ENCODE measurements at regions not wholly inside any gene's neighbourhood (a gene's known extent, or its start where the extent isn't known, plus 50 kb on each side); places are given as distances from the start of the nearest gene placed in this dataset.

GRCh38 chr16:82454566-82454965 lies 172.2 kb upstream of the CDH13 start:
- Histone ChIP-seq H3K27me3 (replicated peaks in 1 of 4; ENCODE audit: control insufficient read depth in 3 of 4, extremely low read depth in 1 of 4, insufficient read depth in 3 of 4, low read length in 3 of 4) (peaks cover 0 to 3% (median 0%) of the 10 kb centered on the region in 4 experiments; a peak in 2 of 7 replicates), H3K23me2 (ENCODE audit: low read depth, low read length) (no peaks in the 10 kb centered on the region), H2BK5ac (ENCODE audit: low read depth, low read length) (no peak overlapping the region), H4K20me1 (replicated peaks in 1 of 2; ENCODE audit: control insufficient read depth in 1 of 2, insufficient read depth in 2 of 2, low read length in 2 of 2) (no peaks in the 10 kb centered on the region), H3K4me2 (ENCODE audit: insufficient read depth in 1 of 2, low read depth in 2 of 2, low read length in 2 of 2) (no peak overlapping the region), H2AFZ (ENCODE audit: low read length) (no peak overlapping the region), H4K8ac (ENCODE audit: extremely low read depth, insufficient read depth, low read length) (no peak overlapping the region), H3K4ac (replicated peaks; ENCODE audit: insufficient read length, low read depth, low read length) (no peak overlapping the region), H3K56ac (replicated peaks; ENCODE audit: insufficient read length, low read depth, low read length) (no peak overlapping the region), H3K36me3 (ENCODE audit: control insufficient read depth in 2 of 4, insufficient read depth in 4 of 4, low read length in 3 of 4) (no peaks in the 10 kb centered on the region), H3K9ac (replicated peaks in 1 of 4; ENCODE audit: extremely low read depth in 1 of 4, low read depth in 3 of 4, low read length in 3 of 4) (no peak overlapping the region), H3K4me1 (replicated peaks in 1 of 4; ENCODE audit: control insufficient read depth in 3 of 4, insufficient read depth in 4 of 4, low read length in 3 of 4) (no peaks in the 10 kb centered on the region), H3K27ac (ENCODE audit: low read depth, low read length) (no peak overlapping the region), H2BK15ac (ENCODE audit: low read length) (no peak overlapping the region), H4K91ac (replicated peaks; ENCODE audit: insufficient read length, low read length) (no peak overlapping the region), H4K5ac (ENCODE audit: insufficient read length, low read depth, low read length) (no peak overlapping the region), H3K9me3 (ENCODE audit: insufficient read depth in 2 of 2, low read depth in 1 of 2, low read length in 1 of 2) (no peaks in the 10 kb centered on the region), H3K18ac (ENCODE audit: extremely low read depth, low read length) (no peak overlapping the region), H3K14ac (ENCODE audit: insufficient read length) (no peak overlapping the region), H3K79me1 (ENCODE audit: low read depth, low read length) (no peaks in the 10 kb centered on the region), H2BK120ac (replicated peaks; ENCODE audit: low read depth, low read length) (no peak overlapping the region), H3K79me2 (ENCODE audit: control insufficient read depth in 1 of 2, insufficient read depth in 2 of 2, low read length in 2 of 2) (no peaks in the 10 kb centered on the region), H2BK20ac (ENCODE audit: low read length) (no peak overlapping the region), H2AK5ac (ENCODE audit: low read depth, low read length) (no peak overlapping the region), H2BK12ac (ENCODE audit: low read depth, low read length) (no peak overlapping the region), H3K23ac (ENCODE audit: insufficient read length) (no peak overlapping the region), H3K4me3 (ENCODE audit: extremely low read depth in 1 of 4, insufficient read depth in 2 of 4, low read depth in 3 of 4, low read length in 4 of 4) (no peak overlapping the region)
- ChIA-PET POLR2A (ENCODE audit: partially characterized antibody) (no interaction called here), CTCF (ENCODE audit: partially characterized antibody) (interaction anchor here (1.0 to 10.1 kb wide), 8 partner anchors 9 to 231 kb away, joined by 3 to 99 read pairs (median 4); no protein-coding TSS in a partner anchor)
- DNase-seq (ENCODE audit: low read depth in 1 of 2, low spot score in 2 of 2) (no peak), FAIRE-seq (no peak)
- 96% methylated on average over 6 of the region's 6 CpGs; no CpG with 5 or more reads in 1 of the 2 experiments for WGBS, 2 experiments (ENCODE audit: extremely low coverage in 1 of 2, insufficient coverage in 1 of 2, insufficient read length in 1 of 2, insufficient replicate concordance in 2 of 2, low coverage in 1 of 2, low lambda C conversion rate in 2 of 2, missing lambda C conversion rate in 1 of 2)
- no peak for TF ChIP-seq ATF2 (IDR thresholded peaks at IDR 0.05; ENCODE audit: low read length)
- no peak for TF ChIP-seq EZH2 (IDR thresholded peaks at IDR 0.05; ENCODE audit: low read depth, low read length, severe bottlenecking)
- no peak for TF ChIP-seq CBX8 (IDR thresholded peaks at IDR 0.05; ENCODE audit: borderline replicate concordance, low read depth, low read length)
- TF ChIP-seq CHD2 (IDR thresholded peaks at IDR 0.05; ENCODE audit: low read length): no peak
- TF ChIP-seq RNF2 (IDR thresholded peaks at IDR 0.05; ENCODE audit: borderline replicate concordance, low read depth, low read length, missing control alignments, poor library complexity, severe bottlenecking): no peak
- no peak for TF ChIP-seq TEAD4 (IDR thresholded peaks at IDR 0.05; ENCODE audit: low read depth, low read length)
- TF ChIP-seq RBBP5 (IDR thresholded peaks at IDR 0.05; ENCODE audit: borderline replicate concordance, low read depth, low read length): no peak
- TF ChIP-seq MAFK (IDR thresholded peaks at IDR 0.05; ENCODE audit: low read depth, low read length): no peak
- TF ChIP-seq ZNF274 (IDR thresholded peaks at IDR 0.05; ENCODE audit: borderline replicate concordance, extremely low read depth, low read length): no peak
- no peak for TF ChIP-seq TBP (IDR thresholded peaks at IDR 0.05; ENCODE audit: low read depth, low read length)
- TF ChIP-seq CREB1 (IDR thresholded peaks at IDR 0.05): no peak
- no peak for TF ChIP-seq RAD21 (IDR thresholded peaks at IDR 0.05 in 1 of 2, conservative IDR thresholded peaks at IDR 0.05 in 1 of 2; ENCODE audit: low read depth in 2 of 2, low read length in 2 of 2)
- no peak for TF ChIP-seq JUN (IDR thresholded peaks at IDR 0.05; ENCODE audit: low read depth, low read length)

Measured in H1 (cell line).